Astrocyte (in vitro differentiated cells and primary cell): ENCODE measurements at regions not wholly inside any gene's neighbourhood (a gene's known extent, or its start where the extent isn't known, plus 50 kb on each side); places are given as distances from the start of the nearest gene placed in this dataset.

ENCODE experiments used
- EZH2 ChIP-seq: IDR thresholded peaks from 2 replicates; pipeline ENCODE4 v1.6.1; 2012; ENCODE audit warnings: mild to moderate bottlenecking, low read length, inconsistent platforms; ENCODE audit not compliant: insufficient read depth
- TF ChIP-seq, protein P1 (sequence below): IDR thresholded peaks from 2 replicates; pipeline ENCODE4 v1.5.1; 2011; ENCODE audit warnings: low read depth, mild to moderate bottlenecking, inconsistent platforms, low read length, moderate library complexity; ENCODE audit not compliant: insufficient read depth

GRCh38 chr17:33832262-33832661 is 422.8 kb upstream of the CCL2 start:
- TF ChIP-seq, protein P1, sequence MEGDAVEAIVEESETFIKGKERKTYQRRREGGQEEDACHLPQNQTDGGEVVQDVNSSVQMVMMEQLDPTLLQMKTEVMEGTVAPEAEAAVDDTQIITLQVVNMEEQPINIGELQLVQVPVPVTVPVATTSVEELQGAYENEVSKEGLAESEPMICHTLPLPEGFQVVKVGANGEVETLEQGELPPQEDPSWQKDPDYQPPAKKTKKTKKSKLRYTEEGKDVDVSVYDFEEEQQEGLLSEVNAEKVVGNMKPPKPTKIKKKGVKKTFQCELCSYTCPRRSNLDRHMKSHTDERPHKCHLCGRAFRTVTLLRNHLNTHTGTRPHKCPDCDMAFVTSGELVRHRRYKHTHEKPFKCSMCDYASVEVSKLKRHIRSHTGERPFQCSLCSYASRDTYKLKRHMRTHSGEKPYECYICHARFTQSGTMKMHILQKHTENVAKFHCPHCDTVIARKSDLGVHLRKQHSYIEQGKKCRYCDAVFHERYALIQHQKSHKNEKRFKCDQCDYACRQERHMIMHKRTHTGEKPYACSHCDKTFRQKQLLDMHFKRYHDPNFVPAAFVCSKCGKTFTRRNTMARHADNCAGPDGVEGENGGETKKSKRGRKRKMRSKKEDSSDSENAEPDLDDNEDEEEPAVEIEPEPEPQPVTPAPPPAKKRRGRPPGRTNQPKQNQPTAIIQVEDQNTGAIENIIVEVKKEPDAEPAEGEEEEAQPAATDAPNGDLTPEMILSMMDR, result no peak
- no peak for TF ChIP-seq EZH2
